ENCODE measurements at regions not wholly inside any gene's neighbourhood (a gene's known extent, or its start where the extent isn't known, plus 50 kb on each side); places are given as distances from the start of the nearest gene placed in this dataset.

DNA sequence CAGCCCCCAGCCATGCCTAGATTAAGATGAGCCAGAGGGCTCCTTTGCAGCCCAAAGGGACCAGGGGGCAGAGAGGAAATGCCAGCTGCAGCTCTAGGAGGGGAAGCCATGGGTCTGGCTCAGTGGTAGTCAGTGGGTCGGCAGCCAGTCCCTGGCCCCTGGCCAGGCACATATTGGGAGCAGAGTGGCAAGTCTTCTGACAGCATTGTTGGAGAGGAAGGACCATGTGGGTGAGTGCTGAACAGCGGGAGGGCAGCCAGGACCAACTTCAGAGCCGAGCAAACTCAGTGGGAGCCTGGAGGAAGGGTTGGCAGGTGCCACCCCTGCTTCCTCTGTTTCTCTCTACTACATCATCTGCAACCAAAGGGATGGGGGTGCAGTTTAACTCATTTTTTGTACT, 140.5 kb upstream of the PELI1 start:
- ChIA-PET CTCF (interaction anchor here (1.0 to 1.6 kb wide), 2 partner anchors 41 to 43 kb away, joined by 3 to 6 read pairs; no protein-coding TSS in a partner anchor), POLR2A (interaction anchor here (0.9 kb wide), 1 partner anchor 11 kb away, joined by 3 read pairs; no protein-coding TSS in a partner anchor)
- no peaks in the 10 kb centered on the region for H3K27me3 Mint-ChIP-seq
- H3K36me3 Mint-ChIP-seq (ENCODE audit: low read depth), result no peaks in the 10 kb centered on the region
- DNase-seq (no peak), ATAC-seq (no peak)
- intact Hi-C loops (cut with DNase I, micrococcal nuclease), result loop anchor here in 1 of 2 experiments (5.0 kb wide), 1 partner anchor 57 kb away; no protein-coding TSS in a partner anchor
- H3K4me1 Mint-ChIP-seq, result no peaks in the 10 kb centered on the region
- no peak overlapping the region for H3K27ac Mint-ChIP-seq
- H3K4me3 Mint-ChIP-seq, result no peak overlapping the region
- no peaks in the 10 kb centered on the region for H3K9me3 Mint-ChIP-seq (ENCODE audit: low read depth)

- ChIA-PET POLR2A (no interaction called here), CTCF (interaction anchor here (0.6 kb wide), 1 partner anchor 44 kb away, joined by 3 read pairs; no protein-coding TSS in a partner anchor)
- DNase-seq (no peak), ATAC-seq (no peak)
- Mint-ChIP-seq H3K4me3 (no peak overlapping the region), H3K27me3 (no peaks in the 10 kb centered on the region), H3K27ac (no peak overlapping the region), H3K4me1 (no peaks in the 10 kb centered on the region), H3K36me3 (ENCODE audit: low read depth) (no peaks in the 10 kb centered on the region), H3K9me3 (ENCODE audit: low read depth) (no peaks in the 10 kb centered on the region)
- intact Hi-C loops (cut with DNase I, micrococcal nuclease), result no loop called here
These were observed 143.1 kb upstream of the PELI1 start for GRCh38 chr2:64287202-64287740.

DNA sequence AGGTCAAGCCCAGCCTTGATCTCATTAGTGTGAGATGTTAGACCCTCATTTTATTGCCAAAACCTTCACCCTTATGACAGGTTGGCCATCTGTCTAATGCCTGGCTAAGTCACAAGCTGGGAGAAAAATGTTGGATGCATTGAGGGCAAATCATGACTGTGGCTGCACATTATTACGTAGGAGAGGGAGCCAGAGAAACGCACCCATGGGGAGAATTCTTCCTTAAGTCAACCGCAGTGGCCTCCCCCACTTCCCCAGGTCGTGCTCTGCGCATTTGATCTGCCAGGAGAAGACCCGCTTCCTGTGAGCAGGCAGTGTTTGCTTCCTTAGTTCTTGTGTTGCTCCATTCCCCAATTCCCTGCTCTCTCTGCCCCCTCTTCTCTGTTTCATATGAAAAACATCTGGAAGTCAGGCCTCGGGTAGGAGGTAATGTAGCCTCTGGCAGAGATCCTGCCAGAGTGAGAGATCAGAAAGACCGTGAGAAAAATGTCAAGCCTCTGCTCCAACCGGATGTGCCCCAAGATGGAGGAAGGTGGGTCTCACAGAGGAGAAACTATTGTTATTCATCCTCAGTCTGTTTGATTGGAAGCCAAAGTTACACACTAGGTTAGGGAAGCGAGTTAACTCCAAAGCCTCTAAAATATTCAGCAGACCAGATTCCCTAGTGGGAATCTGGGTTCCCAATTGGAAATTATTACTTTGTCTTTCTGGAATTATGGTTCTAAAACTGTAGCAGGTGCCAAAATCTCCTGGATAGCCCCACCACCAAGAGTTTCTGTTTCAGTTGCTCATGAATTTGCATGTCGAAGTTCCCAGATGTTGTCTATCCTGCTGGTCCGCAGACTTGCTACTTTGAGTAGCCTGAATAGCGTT, 144.3 kb upstream of the PELI1 start:
- ATAC-seq (no peak), DNase-seq (no peak)
- H3K27ac Mint-ChIP-seq, result no peak overlapping the region
- no peaks in the 10 kb centered on the region for H3K9me3 Mint-ChIP-seq (ENCODE audit: low read depth)
- intact Hi-C loops (cut with DNase I, micrococcal nuclease), result no loop called here
- H3K4me3 Mint-ChIP-seq, result no peak overlapping the region
- no peaks in the 10 kb centered on the region for H3K4me1 Mint-ChIP-seq
- ChIA-PET CTCF (no interaction called here), POLR2A (no interaction called here)
- peaks cover 2% of the 10 kb centered on the region for H3K27me3 Mint-ChIP-seq
- H3K36me3 Mint-ChIP-seq (ENCODE audit: low read depth), result no peaks in the 10 kb centered on the region

DNA sequence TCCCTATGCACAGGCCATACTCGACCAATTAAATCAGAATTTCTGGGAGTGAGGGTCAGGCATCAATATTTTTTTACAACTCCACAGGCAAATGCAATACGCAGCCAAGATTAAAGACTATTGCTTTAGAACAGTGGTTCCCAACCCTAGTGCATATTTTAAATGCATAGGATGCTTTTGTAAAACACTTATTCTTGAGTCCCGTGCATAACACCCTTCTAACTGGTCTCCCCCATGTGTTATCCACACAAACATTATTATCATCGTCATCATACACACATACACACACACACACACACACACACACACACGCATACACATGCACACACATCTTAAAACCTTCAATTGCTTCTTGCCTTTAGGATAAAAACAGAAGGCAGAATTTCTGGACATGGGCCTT, 145.0 kb upstream of the PELI1 start:
- ChIA-PET POLR2A (no interaction called here), CTCF (no interaction called here)
- Mint-ChIP-seq H3K27ac (no peak overlapping the region), H3K27me3 (peaks cover 2% of the 10 kb centered on the region), H3K4me3 (no peak overlapping the region), H3K36me3 (ENCODE audit: low read depth) (no peaks in the 10 kb centered on the region), H3K4me1 (no peaks in the 10 kb centered on the region), H3K9me3 (ENCODE audit: low read depth) (no peaks in the 10 kb centered on the region)
- DNase-seq, result no peak
- intact Hi-C loops (cut with DNase I, micrococcal nuclease), result no loop called here
- no peak for ATAC-seq

- Mint-ChIP-seq H3K27me3 (peaks cover 2% of the 10 kb centered on the region), H3K4me3 (no peak overlapping the region), H3K9me3 (ENCODE audit: low read depth) (no peaks in the 10 kb centered on the region), H3K36me3 (ENCODE audit: low read depth) (no peaks in the 10 kb centered on the region), H3K27ac (no peak overlapping the region), H3K4me1 (no peaks in the 10 kb centered on the region)
- POLR2A ChIA-PET, result no interaction called here
- intact Hi-C loops (cut with DNase I, micrococcal nuclease), result no loop called here
- CTCF ChIA-PET, result no interaction called here
- ATAC-seq (no peak), DNase-seq (no peak)
These were observed 145.5 kb upstream of the PELI1 start for GRCh38 chr2:64289737-64290136.

DNA sequence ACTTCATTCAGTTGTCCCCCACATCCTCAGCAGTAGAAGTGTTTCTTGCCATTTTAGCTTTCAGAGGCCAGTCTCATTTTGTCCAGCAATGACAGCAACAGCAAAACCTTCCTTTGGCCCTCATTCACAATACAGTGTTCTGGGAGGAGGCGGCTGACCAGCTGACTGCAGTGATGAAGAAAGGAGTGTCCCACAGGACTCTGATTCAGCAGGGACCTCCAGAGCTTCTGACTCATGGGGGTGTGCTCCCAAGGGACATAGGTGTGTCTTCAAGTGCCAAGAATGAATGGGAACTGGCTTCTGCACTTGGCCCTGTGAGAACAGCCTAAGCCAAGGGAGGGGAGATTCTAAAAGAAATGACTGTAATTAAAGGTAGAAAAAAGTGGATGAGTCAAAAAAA, 147.0 kb upstream of the PELI1 start:
- Mint-ChIP-seq H3K27me3 (peaks cover 2% of the 10 kb centered on the region), H3K4me3 (no peak overlapping the region), H3K36me3 (ENCODE audit: low read depth) (no peaks in the 10 kb centered on the region), H3K27ac (no peak overlapping the region), H3K9me3 (ENCODE audit: low read depth) (no peaks in the 10 kb centered on the region), H3K4me1 (peaks cover 13% of the 10 kb centered on the region)
- no peak for DNase-seq
- CTCF ChIA-PET, result interaction anchor here (0.6 to 1.3 kb wide), 5 partner anchors 26 to 576 kb away, joined by 3 to 4 read pairs (median 3); no protein-coding TSS in a partner anchor
- ATAC-seq, result no peak
- intact Hi-C loops (cut with DNase I, micrococcal nuclease), result no loop called here
- POLR2A ChIA-PET, result no interaction called here

DNA sequence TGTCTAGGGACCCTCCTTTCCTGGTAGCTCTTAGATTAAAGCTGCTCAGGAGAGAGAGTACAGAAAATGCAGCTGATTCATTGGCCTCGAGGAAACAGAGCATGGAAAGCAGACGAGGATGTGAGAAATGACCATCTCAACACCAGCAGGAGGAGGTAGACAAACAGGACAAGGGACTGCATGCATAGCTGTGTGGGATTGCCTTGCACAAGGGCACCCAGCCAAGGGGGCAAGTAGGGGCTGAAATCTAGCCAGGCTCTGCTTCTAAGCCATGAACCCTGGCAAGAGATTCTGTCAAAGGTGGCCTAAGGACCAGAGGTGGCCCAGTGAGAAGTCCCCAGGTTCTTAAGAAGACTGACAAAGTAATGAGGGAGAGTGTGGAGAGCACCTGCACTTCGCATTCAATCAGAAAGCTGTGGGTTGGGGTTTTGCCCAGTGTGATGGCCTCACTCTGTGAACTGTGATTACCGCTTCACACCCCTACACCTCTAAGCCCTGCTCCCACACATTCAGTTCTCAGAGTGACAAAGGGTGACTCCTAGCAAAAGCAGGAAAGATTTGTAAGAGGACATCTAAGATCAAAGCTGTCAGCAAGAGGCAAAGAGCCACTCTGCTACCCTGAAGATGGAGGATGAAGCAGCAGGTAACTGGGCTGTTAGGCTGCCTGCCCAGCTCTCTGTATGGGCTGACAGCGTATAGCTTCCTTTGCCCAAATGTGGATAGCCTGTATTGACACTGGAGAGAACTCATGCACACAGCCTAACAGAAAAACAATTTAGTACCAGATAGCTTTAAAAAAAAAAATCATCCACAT, 151.3 kb upstream of the PELI1 start:
- H3K9me3 Mint-ChIP-seq (ENCODE audit: low read depth), result no peaks in the 10 kb centered on the region
- ATAC-seq, result peak; percentile 98
- H3K4me3 Mint-ChIP-seq, result no peak overlapping the region
- POLR2A ChIA-PET, result interaction anchor here (0.6 to 1.8 kb wide), 8 partner anchors 11 to 1590 kb away, joined by 3 to 6 read pairs (median 4); partner anchors contain the start of gene EHBP1
- H3K27me3 Mint-ChIP-seq, result peaks cover 4% of the 10 kb centered on the region
- H3K27ac Mint-ChIP-seq, result no peak overlapping the region
- peak; percentile 80 for DNase-seq
- intact Hi-C loops (cut with DNase I, micrococcal nuclease), result loop anchor here (1.0 kb wide), 3 partner anchors 30 to 81 kb away; no protein-coding TSS in a partner anchor
- H3K4me1 Mint-ChIP-seq, result peaks cover 20% of the 10 kb centered on the region
- CTCF ChIA-PET, result interaction anchor here (0.5 to 3.7 kb wide), 9 partner anchors 17 to 108 kb away, joined by 3 to 30 read pairs (median 4); no protein-coding TSS in a partner anchor
- H3K36me3 Mint-ChIP-seq (ENCODE audit: low read depth), result no peaks in the 10 kb centered on the region

DNA sequence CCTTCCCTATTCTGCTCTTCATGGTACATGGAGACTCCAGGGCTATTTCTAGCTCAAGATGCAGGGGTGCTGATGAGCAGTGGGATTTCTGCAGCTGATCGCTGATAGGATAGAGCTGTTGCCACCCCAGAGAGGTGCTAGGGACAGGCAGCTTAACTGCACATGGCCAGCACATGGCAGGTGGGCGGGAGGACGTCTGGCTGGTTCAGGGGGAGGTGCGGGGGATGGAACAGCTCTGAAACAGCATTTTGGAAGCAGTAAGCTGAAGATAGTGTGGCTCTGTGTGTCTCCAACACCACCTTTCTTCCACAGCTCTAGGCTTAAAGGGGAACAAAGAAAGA, 151.9 kb upstream of the PELI1 start:
- DNase-seq, result peak; percentile 49

GRCh38 chr2:64296695-64297346, 152.6 kb upstream of the PELI1 start:
- no peak for ATAC-seq
- ChIA-PET POLR2A (interaction anchor here (1.8 kb wide), 1 partner anchor 29 kb away, joined by 6 read pairs; no protein-coding TSS in a partner anchor), CTCF (interaction anchor here (0.9 to 3.7 kb wide), 4 partner anchors 16 to 97 kb away, joined by 3 to 30 read pairs (median 8); no protein-coding TSS in a partner anchor)
- intact Hi-C loops (cut with DNase I, micrococcal nuclease), result no loop called here
- no peaks in the 10 kb centered on the region for H3K9me3 Mint-ChIP-seq (ENCODE audit: low read depth)
- no peak overlapping the region for H3K27ac Mint-ChIP-seq
- DNase-seq, result peak; percentile 35
- peaks cover 4% of the 10 kb centered on the region for H3K27me3 Mint-ChIP-seq
- no peak overlapping the region for H3K4me3 Mint-ChIP-seq
- no peaks in the 10 kb centered on the region for H3K36me3 Mint-ChIP-seq (ENCODE audit: low read depth)
- H3K4me1 Mint-ChIP-seq, result peaks cover 20% of the 10 kb centered on the region

More for the DNA sequence above, 151.9 kb upstream of the PELI1 start:
- peaks cover 4% of the 10 kb centered on the region for H3K27me3 Mint-ChIP-seq
- intact Hi-C loops (cut with DNase I, micrococcal nuclease), result no loop called here
- no peaks in the 10 kb centered on the region for H3K36me3 Mint-ChIP-seq (ENCODE audit: low read depth)
- CTCF ChIA-PET, result interaction anchor here (0.9 to 3.7 kb wide), 8 partner anchors 17 to 109 kb away, joined by 3 to 30 read pairs (median 5); no protein-coding TSS in a partner anchor
- no peaks in the 10 kb centered on the region for H3K9me3 Mint-ChIP-seq (ENCODE audit: low read depth)
- H3K4me1 Mint-ChIP-seq, result peaks cover 20% of the 10 kb centered on the region
- H3K27ac Mint-ChIP-seq, result no peak overlapping the region
- no peak overlapping the region for H3K4me3 Mint-ChIP-seq
- POLR2A ChIA-PET, result interaction anchor here (0.6 to 1.8 kb wide), 8 partner anchors 12 to 1591 kb away, joined by 3 to 6 read pairs (median 4); partner anchors contain the start of gene EHBP1
- no peak for ATAC-seq

GRCh38 chr2:64298161-64298560, 153.9 kb upstream of the PELI1 start:
- intact Hi-C loops (cut with DNase I, micrococcal nuclease), result no loop called here
- POLR2A ChIA-PET, result no interaction called here
- H3K27me3 Mint-ChIP-seq, result peaks cover 4% of the 10 kb centered on the region
- no peak for DNase-seq
- H3K4me3 Mint-ChIP-seq, result no peak overlapping the region
- no peak for ATAC-seq
- H3K4me1 Mint-ChIP-seq, result peaks cover 20% of the 10 kb centered on the region
- no peaks in the 10 kb centered on the region for H3K9me3 Mint-ChIP-seq (ENCODE audit: low read depth)
- no peak overlapping the region for H3K27ac Mint-ChIP-seq
- CTCF ChIA-PET, result interaction anchor here (0.8 to 3.7 kb wide), 4 partner anchors 20 to 84 kb away, joined by 3 to 30 read pairs (median 6); no protein-coding TSS in a partner anchor
- no peaks in the 10 kb centered on the region for H3K36me3 Mint-ChIP-seq (ENCODE audit: low read depth)

DNA sequence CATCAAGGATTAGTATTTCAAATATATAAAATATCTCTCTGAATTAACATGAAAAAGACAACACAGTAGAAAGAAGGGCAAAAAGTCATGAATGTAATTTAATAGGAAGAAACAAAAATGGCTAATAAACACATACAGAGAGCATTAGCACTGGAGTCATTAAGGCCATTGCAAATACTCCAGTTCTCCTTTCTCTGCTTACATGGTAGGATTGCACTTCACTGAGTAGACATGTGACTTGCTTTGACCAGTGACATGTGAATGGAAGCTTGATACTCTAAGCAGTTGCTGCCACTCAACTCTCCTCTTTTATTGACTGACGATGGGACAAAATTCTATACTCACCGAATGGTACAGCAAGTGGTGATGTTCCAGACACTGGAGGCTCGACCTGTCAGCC, 153.9 kb upstream of the LGALSL start:
- DNase-seq, result no peak
- peaks cover 19% of the 10 kb centered on the region for H3K4me1 Mint-ChIP-seq
- ATAC-seq, result no peak
- H3K36me3 Mint-ChIP-seq (ENCODE audit: low read depth), result no peaks in the 10 kb centered on the region
- ChIA-PET CTCF (interaction anchor here (0.7 to 1.0 kb wide), 2 partner anchors 27 to 95 kb away, joined by 3 read pairs; no protein-coding TSS in a partner anchor), POLR2A (no interaction called here)
- no peaks in the 10 kb centered on the region for H3K9me3 Mint-ChIP-seq (ENCODE audit: low read depth)
- peaks cover 2% of the 10 kb centered on the region for H3K27me3 Mint-ChIP-seq
- no peak overlapping the region for H3K4me3 Mint-ChIP-seq
- intact Hi-C loops (cut with DNase I, micrococcal nuclease), result no loop called here
- H3K27ac Mint-ChIP-seq, result no peak overlapping the region
